NCI-H2196 treated with DMSO at 0.1 percent for 48 hours (cell line): ENCODE measurements at regions not wholly inside any gene's neighbourhood (a gene's known extent, or its start where the extent isn't known, plus 50 kb on each side); places are given as distances from the start of the nearest gene placed in this dataset.

ENCODE experiments used
- DNase-seq: peaks from one replicate; lab custom pipeline; 2025; ENCODE audit not compliant: unreplicated experiment; lab: John Stamatoyannopoulos, UW

- DNase-seq: no peak
Observed at GRCh38 chr2:138959031-138959430, 178.8 kb upstream of the NXPH2 start.

- no peak for DNase-seq
Observed at GRCh38 chr2:138956116-138956515, 175.9 kb upstream of the NXPH2 start.

- no peak for DNase-seq
Observed at GRCh38 chr2:138950486-138950885, 170.3 kb upstream of the NXPH2 start.

GRCh38 chr2:138949517-138949916 lies 169.3 kb upstream of the NXPH2 start:
- DNase-seq: no peak

GRCh38 chr2:138948070-138948539 lies 167.9 kb upstream of the NXPH2 start:
- DNase-seq: no peak

- no peak for DNase-seq
Observed at GRCh38 chr2:138943470-138943869, 163.3 kb upstream of the NXPH2 start.

- no peak for DNase-seq
Observed at GRCh38 chr2:138942466-138942865, 162.3 kb upstream of the NXPH2 start.

- DNase-seq: no peak
Observed at GRCh38 chr2:138931284-138932256, 151.4 kb upstream of the NXPH2 start.

GRCh38 chr2:138930571-138930970 lies 150.4 kb upstream of the NXPH2 start:
- no peak for DNase-seq

GRCh38 chr2:138928374-138929021 lies 148.3 kb upstream of the NXPH2 start:
- no peak for DNase-seq

- DNase-seq: no peak
Observed at GRCh38 chr2:138922973-138923563, 142.9 kb upstream of the NXPH2 start.

- no peak for DNase-seq
Observed at GRCh38 chr2:138919120-138919747, 139.0 kb upstream of the NXPH2 start.

GRCh38 chr2:138910427-138910826 lies 130.2 kb upstream of the NXPH2 start:
- no peak for DNase-seq

- no peak for DNase-seq
Observed at GRCh38 chr2:138906549-138906948, 126.4 kb upstream of the NXPH2 start.

- DNase-seq: no peak
Observed at GRCh38 chr2:138902239-138902871, 122.2 kb upstream of the NXPH2 start.

GRCh38 chr2:138901530-138901929 lies 121.3 kb upstream of the NXPH2 start:
- no peak for DNase-seq

- DNase-seq: no peak
Observed at GRCh38 chr2:138898855-138899254, 118.7 kb upstream of the NXPH2 start.

GRCh38 chr2:138897274-138897673 lies 117.1 kb upstream of the NXPH2 start:
- no peak for DNase-seq

- DNase-seq: no peak
Observed at GRCh38 chr2:138893746-138894145, 113.6 kb upstream of the NXPH2 start.

GRCh38 chr2:138881126-138881525 lies 100.9 kb upstream of the NXPH2 start:
- DNase-seq: no peak

- DNase-seq: no peak
Observed at GRCh38 chr2:138879931-138880330, 99.7 kb upstream of the NXPH2 start.
